ENCODE measurements at regions not wholly inside any gene's neighbourhood (a gene's known extent, or its start where the extent isn't known, plus 50 kb on each side); places are given as distances from the start of the nearest gene placed in this dataset.

GRCh38 chr9:85178474-85178873 is 508.9 kb downstream of the NTRK2 start:
- TF ChIP-seq, protein P1, sequence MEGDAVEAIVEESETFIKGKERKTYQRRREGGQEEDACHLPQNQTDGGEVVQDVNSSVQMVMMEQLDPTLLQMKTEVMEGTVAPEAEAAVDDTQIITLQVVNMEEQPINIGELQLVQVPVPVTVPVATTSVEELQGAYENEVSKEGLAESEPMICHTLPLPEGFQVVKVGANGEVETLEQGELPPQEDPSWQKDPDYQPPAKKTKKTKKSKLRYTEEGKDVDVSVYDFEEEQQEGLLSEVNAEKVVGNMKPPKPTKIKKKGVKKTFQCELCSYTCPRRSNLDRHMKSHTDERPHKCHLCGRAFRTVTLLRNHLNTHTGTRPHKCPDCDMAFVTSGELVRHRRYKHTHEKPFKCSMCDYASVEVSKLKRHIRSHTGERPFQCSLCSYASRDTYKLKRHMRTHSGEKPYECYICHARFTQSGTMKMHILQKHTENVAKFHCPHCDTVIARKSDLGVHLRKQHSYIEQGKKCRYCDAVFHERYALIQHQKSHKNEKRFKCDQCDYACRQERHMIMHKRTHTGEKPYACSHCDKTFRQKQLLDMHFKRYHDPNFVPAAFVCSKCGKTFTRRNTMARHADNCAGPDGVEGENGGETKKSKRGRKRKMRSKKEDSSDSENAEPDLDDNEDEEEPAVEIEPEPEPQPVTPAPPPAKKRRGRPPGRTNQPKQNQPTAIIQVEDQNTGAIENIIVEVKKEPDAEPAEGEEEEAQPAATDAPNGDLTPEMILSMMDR (IDR thresholded peaks at IDR 0.05), result no peak
- TF ChIP-seq EP300 (IDR thresholded peaks at IDR 0.05; ENCODE audit: low read depth), result no peak
- H3K27me3 ChIP-seq, result no peaks in the 10 kb centered on the region
- no peak overlapping the region for H3K4me3 ChIP-seq
- intact Hi-C loops (cut with DNase I; ENCODE audit: low total_unique reads) (no loop called here), in situ Hi-C loops (cut with MboI; ENCODE audit: low pct_ligation_motif_present in 1 of 4, low pct_unique_long_range_greater_than_20kb in 1 of 4, low sequenced_read_pairs in 3 of 4) (no loop called here)
- no peaks in the 10 kb centered on the region for H3K36me3 ChIP-seq
- no peaks in the 10 kb centered on the region for H3K4me1 ChIP-seq
- DNase-seq, result no peak
- WGBS, 2 donors (ENCODE audit: low coverage in 1 of 2), result 21 to 28% methylated on average over 2 to 4 of the region's 4 CpGs
- no peak overlapping the region for H3K27ac ChIP-seq
- H3K9me3 ChIP-seq, result no peaks in the 10 kb centered on the region

DNA sequence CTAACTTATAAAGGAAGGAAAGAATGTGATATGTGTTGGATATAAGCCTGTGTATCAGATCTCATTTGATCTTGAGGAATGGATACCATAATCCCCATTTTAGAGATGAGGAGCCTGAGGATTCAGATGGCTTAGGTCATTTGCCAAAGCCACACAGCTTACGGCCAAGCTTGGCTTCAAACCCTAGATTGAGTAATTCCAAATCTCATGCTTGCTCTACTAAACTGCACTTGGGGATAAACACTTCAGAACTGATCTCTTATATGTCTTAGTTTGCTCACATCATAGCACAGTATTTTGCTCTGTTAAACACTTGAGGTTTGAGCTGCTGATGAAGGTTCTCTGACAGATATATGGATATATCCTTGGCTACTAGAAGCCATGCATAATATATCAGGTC is 504.4 kb downstream of the NTRK2 start:
- no peaks in the 10 kb centered on the region for H3K27me3 ChIP-seq
- no peaks in the 10 kb centered on the region for H3K4me1 ChIP-seq
- H3K36me3 ChIP-seq, result no peaks in the 10 kb centered on the region
- H3K4me3 ChIP-seq, result no peak overlapping the region
- TF ChIP-seq, protein P1 (IDR thresholded peaks at IDR 0.05), result no peak
- TF ChIP-seq POLR2AphosphoS5 (IDR thresholded peaks at IDR 0.05), result no peak
- TF ChIP-seq POLR2A (IDR thresholded peaks at IDR 0.05), result no peak
- TF ChIP-seq EP300 (IDR thresholded peaks at IDR 0.05; ENCODE audit: low read depth), result no peak
- no peaks in the 10 kb centered on the region for H3K9me3 ChIP-seq
- H3K27ac ChIP-seq, result no peak overlapping the region
- intact Hi-C loops (cut with DNase I; ENCODE audit: low total_unique reads) (no loop called here), in situ Hi-C loops (cut with MboI; ENCODE audit: low pct_ligation_motif_present in 1 of 4, low pct_unique_long_range_greater_than_20kb in 1 of 4, low sequenced_read_pairs in 3 of 4) (no loop called here)
- DNase-seq, result no peak
- 86 to 100% methylated on average over 1 of the region's 1 CpG for WGBS, 2 donors (ENCODE audit: low coverage in 1 of 2)

- TF ChIP-seq, protein P1 (IDR thresholded peaks at IDR 0.05), result no peak
- TF ChIP-seq EP300 (IDR thresholded peaks at IDR 0.05; ENCODE audit: low read depth) (no peak), POLR2A (IDR thresholded peaks at IDR 0.05) (no peak), POLR2AphosphoS5 (IDR thresholded peaks at IDR 0.05) (no peak)
- no peak overlapping the region for H3K27ac ChIP-seq
- H3K4me3 ChIP-seq, result no peak overlapping the region
- no peaks in the 10 kb centered on the region for H3K36me3 ChIP-seq
- intact Hi-C loops (cut with DNase I; ENCODE audit: low total_unique reads) (no loop called here), in situ Hi-C loops (cut with MboI; ENCODE audit: low pct_ligation_motif_present in 1 of 4, low pct_unique_long_range_greater_than_20kb in 1 of 4, low sequenced_read_pairs in 3 of 4) (no loop called here)
- H3K4me1 ChIP-seq, result no peaks in the 10 kb centered on the region
- H3K27me3 ChIP-seq, result no peaks in the 10 kb centered on the region
- no peak for DNase-seq
- no peaks in the 10 kb centered on the region for H3K9me3 ChIP-seq
- 67% methylated on average over 6 to 7 of the region's 7 CpGs for WGBS, 2 donors (ENCODE audit: low coverage in 1 of 2)
Observed at GRCh38 chr9:85172001-85172978, 502.8 kb downstream of the NTRK2 start.

GRCh38 chr9:85171163-85171562 is 501.6 kb downstream of the NTRK2 start:
- Histone ChIP-seq H3K4me1 (no peaks in the 10 kb centered on the region), H3K9me3 (no peaks in the 10 kb centered on the region), H3K36me3 (no peaks in the 10 kb centered on the region), H3K27ac (no peak overlapping the region), H3K4me3 (no peak overlapping the region), H3K27me3 (no peaks in the 10 kb centered on the region)
- in situ Hi-C loops (cut with MboI; ENCODE audit: low pct_ligation_motif_present in 1 of 4, low pct_unique_long_range_greater_than_20kb in 1 of 4, low sequenced_read_pairs in 3 of 4) (no loop called here), intact Hi-C loops (cut with DNase I; ENCODE audit: low total_unique reads) (no loop called here)
- no peak for DNase-seq
- TF ChIP-seq POLR2AphosphoS5 (IDR thresholded peaks at IDR 0.05), result no peak

Data from transverse colon (tissue), 4 donors.